ENCODE measurements at regions not wholly inside any gene's neighbourhood (a gene's known extent, or its start where the extent isn't known, plus 50 kb on each side); places are given as distances from the start of the nearest gene placed in this dataset.
A peak's percentile ranks its signal among the peaks of the same experiment; 100 is the strongest.
"Not testable (repeated sequence)": the region's sequence is repeated elsewhere in the genome, so short reads cannot be mapped to it uniquely, and the experiment has no call there.

DNA sequence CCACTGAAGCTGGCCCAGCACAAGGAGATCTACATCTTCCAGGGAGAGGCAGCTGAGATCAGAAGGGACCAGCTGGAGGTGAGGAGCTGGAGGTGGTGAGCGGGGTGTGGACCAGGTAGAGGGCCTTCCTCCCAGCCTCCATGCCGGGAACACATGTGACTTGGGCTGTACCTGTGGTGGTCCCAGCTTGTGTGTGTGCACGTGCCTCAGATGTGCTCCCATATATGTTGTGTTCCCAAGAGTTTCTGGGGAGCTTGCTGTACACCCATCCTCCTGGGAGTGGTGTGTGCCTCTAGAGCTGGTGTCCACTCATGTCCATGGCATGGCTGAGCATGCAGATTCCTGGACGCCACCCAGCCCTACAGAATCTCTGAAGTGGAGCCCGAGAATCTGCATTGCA lies 183.7 kb upstream of the AKAP13 start:
- not testable (repeated sequence) for DNase-seq

DNA sequence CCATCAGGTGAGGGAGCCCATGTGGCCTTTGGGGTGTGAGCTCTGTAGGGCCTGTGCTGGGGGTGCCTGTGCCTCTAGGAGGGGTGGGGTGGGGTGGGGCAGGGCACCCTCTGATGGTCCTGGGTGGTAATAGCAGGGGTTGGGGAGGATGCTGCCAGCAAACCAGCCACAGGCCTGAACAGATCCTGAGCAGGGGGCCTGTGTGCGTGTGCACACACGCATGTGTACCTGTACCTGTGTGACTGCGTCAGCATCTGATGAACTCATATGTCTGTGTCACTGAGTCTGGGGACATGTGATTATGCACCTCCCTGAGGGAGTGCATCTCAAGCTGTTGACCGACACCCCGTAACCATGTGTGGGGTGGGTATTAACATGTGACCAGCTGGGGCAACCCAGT lies 182.8 kb upstream of the AKAP13 start:
- not testable (repeated sequence) for DNase-seq

DNA sequence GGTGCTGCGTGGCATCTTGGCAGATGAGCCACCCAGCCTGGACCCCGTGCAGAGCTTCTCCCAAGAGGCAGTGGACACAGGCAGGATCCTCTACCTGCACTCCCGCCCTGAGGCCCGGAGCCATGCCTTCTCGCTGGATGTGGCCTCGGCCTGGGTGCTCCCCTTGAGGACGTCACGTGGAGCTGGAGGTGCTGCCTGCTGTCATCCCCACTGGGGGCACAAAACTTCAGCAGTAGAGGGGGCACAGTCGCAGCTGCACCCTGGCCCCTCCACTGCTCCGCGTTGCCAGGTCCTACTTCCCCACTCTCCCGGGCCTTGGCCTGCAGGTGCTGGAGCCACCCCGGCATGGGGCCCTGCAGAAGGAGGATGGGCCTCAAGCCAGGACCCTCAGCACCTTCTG lies 182.0 kb upstream of the AKAP13 start:
- not testable (repeated sequence) for DNase-seq

DNA sequence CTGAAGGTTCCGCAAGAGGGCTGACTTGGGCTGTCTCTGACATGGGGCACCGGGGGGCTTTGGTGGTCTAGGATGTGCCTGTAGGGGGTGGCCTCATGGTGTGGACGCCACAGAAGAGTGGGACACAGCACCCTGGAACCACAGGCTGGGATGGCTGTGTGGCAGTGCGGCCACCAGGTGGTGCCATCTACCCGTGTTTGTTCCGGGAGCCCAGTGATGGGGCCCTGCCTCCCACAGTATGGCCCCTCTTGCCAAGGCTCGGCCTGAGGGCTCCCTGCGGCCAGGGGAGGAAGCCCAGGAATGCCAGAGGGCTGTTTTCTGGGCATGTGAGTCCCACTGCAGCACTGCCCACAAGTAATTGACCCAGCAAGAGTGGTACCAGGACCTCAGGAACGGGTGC lies 180.2 kb upstream of the AKAP13 start:
- not testable (repeated sequence) for DNase-seq

DNA sequence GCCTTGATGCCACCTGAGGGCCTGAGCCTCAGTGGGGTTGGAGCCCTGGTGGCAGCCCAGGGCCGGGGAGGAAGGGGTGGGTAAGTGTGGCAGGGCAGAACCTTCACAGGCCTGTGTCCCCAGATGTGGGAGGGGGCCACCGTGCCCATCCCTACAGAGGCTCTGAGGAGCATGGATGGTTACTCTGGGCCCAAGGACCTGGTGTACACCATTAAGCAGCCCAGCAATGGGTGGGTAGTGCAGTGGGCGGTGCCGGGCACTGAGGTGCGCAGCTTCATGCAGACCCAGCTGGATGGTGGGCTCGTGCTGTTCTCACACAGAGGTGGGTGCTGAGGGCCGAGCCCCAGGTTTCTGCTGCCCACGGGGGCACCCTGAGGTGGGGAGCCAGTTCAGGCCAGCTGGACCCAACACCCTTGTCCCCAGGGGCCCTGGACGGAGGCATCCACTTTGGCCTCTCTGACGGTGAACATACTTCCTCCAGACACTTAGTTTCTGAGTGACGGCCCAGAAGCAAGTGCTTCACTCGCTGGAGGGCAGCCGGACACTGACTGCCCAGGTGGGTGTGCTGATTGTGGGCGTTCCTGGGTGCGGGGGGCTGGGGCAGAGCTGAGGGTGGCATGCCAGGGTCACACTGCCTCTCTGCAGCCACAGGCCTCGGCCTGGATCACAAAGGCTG lies 179.1 kb upstream of the AKAP13 start:
- DNase-seq: not testable (repeated sequence)

DNA sequence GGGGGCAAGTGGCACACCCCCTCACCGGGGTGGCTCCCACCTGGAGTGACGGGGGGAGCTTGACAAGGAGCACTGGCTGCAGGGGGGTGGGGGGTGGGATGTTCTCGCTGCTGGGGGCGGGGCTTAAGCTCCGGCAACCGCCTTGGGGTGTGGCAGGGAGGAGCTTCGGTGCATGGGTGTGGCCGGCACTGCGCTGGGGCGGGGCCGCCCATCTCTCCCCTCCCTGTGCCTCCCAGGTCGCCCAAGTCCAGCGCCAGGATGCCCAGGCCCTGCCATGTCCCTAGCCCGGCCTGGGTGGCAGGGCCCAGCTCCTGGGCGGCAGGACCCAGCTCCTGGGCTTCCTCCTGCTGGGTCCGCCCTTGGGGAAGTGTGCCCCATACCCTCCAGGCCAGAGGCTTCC lies 175.9 kb upstream of the AKAP13 start:
- DNase-seq: not testable (repeated sequence)

DNA sequence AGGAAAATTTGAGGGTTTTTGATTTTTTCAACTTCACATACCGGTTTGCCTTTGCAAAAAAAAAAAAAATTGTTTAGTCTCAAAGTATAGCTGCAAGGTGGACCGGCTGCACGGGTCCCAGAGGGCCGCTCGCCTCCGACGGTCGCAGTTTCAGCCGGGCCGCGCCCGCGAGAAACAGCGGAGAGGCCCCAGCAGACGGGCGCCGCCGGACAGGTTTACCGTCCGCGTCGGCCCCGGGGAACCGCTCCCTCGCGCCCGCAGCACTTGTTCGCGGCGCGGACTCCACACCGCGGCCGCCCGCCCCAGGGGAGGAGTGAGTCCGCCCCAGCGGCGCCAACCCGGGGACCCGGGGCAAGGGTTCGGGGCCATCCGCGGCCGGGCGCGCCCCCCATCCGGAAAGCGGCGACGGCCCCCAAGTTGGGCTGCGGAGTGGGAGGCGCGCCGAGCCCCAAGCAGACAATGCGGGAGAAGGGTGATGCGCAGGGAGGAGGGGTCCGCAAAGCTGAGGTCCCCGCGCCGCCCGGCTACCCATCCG lies 146.5 kb upstream of the AKAP13 start:
- not testable (repeated sequence) for DNase-seq

DNA sequence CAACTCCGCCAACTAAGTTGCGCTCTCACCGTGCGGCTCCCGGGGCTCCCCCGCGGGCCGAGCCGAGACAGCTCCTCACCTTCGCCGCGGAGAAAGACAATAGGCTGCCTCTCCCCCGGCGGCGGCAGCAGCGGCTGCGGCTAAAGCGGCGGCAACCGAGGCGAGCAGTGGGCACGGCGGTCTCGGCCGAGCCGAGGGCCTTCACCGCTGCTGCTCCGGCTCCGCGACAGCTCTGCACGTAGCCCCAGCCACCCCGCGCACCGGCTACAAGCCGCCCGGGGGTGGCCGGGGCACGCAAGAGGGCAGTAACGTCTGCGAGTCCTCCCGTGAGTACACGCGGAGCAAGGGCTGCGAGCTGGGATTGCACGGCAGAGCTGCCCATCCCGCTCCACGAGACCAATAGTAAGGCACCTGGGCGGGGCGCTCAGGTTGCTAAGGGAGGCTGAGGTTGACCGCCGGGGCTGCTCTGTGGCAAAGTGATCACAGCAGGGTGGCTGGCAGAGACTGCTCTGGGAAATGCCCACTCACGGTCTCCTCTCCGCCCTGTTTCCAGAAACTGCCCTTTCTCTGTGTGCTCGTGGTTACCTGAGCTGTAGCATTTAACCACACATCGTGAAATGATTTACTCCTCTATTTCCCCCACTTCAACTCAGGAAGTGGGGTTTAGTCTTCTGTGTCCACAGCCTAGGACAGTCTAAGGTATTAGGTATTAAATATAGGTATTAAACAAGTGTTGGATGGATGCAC lies 145.8 kb upstream of the AKAP13 start:
- DNase-seq: not testable (repeated sequence)

DNA sequence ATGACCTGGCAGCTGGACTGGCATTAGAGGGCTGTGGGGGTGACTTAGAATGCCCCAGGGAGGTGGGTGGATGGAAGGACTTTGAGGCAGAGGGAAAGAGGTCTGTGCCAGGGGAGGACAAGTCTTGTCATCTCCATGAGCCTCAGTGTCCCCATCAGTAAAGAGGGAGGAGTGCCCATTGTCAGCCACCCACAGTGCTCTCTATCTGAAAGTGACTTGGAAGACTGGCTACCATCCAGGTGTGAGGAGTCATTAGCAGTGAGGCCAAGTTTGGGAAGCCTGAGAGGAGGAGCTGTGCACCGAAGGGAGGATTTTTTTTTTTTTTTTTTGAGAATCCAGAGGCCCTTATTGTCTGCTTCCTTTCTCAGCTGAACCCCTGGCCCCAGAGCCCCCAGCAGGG lies 136.3 kb upstream of the AKAP13 start:
- DNase-seq: not testable (repeated sequence)

DNA sequence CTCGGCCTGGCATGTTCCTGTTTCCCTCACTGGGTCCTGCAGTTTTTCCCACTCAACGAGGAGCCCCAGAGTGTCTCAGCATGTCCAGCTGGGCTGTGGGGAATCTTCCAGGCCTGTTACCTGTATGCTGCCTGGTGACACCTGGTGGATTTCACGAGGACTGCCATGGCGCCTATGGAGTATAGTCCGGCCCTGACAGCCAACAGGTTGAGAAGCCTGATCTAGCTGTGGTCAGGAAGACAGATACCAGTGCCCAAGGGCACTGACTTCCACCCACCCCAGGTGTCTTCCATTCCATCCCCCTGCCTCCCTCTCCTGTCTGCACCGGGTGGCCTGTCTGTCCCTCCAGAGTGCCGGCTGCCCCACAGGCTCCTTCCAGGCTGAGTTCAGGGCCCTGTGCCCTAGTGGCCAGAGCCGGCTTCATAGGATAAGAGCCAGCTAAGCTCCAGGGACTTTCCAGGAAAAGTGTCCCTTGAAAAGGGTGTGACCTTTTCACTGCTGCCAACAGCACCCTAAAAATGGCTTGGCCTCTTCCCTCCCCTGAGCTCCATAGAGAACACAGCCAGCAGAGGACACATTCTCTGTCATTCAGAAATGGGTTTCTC lies 129.4 kb upstream of the AKAP13 start:
- peak; percentile 20 for DNase-seq

DNA sequence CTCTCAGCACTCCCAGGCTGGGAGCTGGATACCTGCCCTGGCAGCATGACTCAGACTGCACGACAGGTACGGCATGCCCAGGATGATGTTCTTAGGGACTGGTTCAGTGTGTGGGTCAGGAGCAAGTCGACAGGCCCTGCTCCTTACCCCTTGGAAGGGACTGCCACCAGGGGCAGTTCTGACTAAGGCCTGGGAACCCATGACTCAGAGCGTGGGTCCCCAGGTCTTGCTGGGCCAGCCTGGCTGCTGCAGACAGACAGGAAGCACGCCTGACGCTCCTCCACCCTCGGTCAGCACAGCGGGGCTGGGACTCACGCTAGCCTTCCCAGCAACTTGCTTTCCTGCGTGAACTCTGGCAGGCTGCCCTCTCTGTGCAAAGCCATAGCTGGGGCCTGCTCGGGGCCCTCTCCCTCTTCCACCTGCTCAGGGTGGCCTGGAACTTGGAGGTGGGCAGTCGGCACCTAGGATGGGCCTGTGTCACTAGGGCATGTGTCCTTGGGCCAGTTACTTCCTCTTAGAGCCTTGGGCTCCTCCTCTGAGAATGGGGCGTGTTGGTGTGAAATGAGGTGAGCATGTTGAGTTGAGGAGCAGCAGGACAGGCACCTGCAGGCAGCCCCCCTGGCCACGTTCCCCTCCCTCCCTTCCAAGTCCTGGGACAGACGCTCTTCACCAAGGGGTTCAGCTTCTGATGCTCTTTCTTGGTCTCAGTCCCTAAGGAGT lies 127.0 kb upstream of the AKAP13 start:
- peak; percentile 38 for DNase-seq

DNA sequence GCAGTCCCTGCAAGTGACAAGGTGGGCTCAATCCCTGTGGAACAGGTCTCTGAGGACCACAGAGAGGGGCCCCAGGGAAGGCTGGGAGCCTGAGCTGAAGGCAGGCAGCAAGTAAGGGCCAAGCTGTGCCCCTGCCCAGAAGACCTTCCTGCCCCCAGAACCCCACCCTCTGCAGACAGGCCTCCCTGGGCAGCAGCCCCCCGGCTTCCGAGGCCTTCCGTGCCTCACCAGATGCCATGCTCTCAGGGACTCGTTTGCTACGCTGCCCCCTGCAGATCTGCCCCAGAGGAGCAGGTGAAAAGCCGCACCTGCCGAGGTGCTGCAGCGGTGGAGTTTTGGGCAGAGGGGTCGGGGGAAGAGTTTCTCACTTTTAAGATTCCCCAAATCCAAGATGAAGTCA lies 125.4 kb upstream of the AKAP13 start:
- not testable (repeated sequence) for DNase-seq

DNA sequence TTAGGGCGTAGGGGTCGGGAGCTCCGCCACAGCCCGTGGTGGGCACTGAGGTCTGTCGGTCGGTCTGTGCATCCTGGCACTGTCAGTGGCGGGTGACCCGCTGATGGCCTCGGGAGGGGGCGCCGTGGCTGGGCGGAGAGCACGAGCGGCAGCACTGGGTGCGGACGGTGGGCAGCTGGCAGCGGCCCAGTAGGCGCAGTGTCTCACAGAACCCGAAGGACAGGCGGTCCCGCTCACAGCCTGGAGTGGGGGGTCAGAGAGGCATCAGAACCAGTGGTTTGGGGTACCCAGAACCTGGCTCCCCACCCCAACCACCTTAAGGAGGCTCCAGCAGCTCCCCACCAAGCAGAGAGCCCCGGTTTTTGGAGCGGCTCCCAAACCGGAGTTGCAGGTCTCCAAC lies 124.9 kb upstream of the AKAP13 start:
- not testable (repeated sequence) for DNase-seq

DNA sequence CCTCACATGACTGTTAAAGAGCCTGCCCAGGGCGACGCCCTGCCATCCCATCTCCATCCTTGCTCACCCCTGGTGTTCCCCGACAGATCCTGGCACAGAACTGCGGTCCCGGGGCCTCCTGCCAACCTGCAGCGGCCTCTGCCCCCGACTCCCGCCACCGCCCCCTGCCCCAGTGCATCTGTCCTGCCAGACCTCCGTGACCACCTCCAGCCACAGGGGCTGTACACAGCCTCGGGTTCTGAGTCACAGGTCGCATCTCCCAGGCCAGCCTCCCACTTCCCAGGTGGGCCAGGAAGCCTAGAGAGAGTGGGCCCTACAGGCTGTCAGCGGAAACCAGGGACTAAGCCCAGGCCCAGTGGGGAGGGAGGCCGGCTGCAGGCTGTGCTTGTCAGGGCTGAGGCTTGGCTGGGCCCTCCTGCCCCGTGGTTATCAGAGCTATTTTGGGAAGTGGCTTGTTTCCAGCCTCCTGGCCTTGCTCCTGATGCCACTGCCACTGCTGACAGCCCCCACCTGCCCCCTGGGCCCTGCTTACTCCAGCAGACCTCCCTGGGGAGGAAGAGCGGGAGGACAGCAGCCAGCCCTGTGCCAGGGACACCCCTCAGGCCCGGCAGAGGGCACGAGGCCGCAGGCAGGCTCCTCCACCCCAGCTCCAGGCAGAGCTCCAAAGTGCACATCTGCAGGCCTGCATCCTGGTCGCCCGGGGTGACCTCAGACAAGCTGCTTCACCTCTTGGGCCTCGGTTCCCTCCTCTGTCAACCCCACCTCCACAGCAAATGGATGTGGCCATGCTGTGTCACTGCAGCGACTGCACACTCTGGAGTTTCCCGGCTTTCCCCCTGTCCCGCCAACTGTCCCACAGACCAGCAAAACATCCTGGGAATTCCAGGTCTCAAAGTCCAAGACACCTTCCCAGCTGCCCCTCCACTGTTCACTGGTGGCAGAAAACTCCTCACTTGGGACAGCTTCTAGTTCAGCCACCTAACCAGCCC lies 124.1 kb upstream of the AKAP13 start:
- DNase-seq: not testable (repeated sequence)

DNA sequence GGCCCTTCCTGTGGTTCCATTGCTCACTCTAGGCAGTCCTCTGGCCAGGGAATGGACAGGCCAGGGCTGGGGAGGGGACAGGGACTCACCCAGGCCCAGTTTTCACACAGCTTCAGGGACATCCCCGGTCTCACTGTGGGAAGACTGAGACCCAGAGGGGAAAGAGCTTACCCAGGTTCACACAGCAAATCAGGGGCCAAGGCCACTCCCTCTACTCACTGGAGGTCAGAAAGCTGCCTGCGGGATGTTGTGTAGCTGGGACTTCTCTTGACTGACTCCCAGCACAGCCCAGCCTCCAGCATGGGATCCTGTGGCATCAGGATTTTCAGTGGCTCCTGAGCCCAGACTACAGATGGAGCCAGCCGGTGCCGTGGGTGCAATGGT lies 122.3 kb upstream of the AKAP13 start:
- DNase-seq: not testable (repeated sequence)

DNA sequence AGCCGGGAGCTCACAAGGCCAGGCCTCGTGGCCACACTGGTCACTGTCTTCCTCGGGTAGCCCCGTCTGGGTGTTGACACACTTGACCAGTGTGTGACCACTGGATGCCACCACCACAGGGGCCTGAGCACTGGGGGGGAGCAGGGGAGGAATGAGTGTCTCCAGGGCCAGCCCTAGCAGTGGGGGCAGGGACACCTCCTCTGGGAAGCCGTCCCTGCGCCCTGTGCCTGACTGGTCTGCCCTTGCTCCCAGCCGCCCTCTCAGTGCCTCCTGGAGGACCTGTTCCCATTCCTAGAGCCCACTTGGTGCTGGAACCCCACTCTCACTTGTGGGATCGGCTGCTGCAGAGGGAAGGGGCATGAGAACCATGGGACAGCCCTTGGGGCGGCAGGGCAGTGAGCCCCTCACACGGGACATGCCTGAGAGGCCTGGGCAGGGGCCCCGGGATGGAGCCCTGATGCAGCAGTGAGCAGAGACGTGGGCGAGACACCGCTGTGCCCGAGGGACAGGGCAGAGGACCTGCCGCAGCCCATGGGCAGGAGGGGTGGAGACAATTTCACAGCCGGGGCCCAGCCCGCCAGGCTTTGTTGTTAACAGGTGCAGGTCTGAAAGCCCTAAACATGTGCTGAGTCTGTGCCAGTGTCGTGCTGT lies 121.7 kb upstream of the AKAP13 start:
- not testable (repeated sequence) for DNase-seq

DNA sequence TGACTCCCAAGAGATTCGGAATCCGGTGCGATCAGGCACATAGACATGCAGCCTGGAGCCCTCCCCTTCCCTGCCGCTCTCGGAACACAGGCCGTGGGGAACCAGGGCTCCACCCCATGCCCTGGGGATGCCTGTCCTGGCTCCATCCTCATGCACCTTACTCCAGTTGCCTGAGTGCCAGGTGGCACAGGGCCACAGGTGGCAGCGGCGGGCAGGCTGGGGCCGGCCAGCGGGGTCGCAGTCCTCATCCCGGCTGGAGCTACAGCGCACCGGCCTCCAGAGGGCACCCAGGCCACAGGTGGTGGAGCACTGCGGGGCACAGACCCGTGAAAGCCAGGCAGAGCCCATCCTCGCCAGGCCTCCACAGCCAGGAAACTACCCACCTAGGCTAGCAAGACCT lies 119.9 kb upstream of the AKAP13 start:
- not testable (repeated sequence) for DNase-seq

DNA sequence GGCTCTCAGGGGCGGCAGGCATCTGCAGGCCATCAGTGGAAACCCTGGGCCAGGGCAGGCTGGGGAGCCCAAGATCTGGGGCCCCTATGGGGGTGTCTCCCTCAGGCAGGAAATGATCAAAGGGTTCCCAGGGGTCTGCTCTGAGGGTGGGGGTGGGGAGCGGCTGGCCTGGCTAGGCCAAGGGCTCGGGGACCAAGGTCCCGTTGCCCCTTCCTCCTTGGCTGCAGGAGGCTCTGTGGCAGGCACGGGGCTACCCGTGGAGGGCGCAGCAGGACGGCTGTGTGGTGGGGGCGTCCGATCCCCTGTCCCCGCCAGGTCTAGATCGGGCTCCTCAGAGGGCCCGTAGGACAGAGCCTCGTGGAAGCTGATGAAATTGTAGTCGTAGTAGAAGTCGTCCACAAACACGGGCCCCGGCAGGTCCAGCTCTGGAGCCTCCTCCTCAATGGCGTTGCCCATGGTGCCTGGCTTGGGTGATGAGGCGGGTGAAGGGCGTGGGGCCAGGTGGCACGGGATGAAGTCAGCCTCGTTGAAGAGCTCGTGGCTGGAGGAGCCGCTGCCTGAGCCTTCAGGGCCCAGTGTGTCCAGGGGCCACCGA lies 117.8 kb upstream of the AKAP13 start:
- DNase-seq: not testable (repeated sequence)

DNA sequence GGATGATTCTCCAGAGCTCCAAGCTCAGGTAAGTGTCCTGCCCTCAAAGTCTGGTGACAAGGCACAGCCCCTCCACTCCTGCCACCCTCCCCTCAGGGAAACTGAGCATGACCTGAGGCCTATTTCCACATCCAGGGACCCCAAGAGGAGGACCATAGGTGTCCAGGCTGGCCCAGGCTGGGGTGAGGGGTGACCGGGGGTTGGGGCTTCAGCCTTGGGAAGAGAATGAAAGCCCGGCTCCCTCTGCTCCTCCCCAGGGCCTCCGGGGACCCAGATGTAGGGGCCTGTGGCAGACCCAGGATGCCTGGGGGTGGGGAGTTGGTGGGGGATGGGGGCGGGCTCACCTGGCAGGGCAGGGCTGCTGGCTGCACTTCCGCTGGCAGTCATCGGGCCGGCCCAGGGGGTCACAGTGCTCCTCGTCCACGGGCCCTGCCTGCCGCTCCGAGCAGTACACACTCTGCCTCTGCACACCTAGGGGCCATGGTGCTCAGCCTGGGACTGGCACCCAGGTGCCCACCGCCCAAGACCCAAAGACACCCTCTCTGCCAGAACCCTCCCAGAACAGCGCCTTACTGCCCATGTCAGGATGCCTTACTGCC lies 116.5 kb upstream of the AKAP13 start:
- DNase-seq: not testable (repeated sequence)

DNA sequence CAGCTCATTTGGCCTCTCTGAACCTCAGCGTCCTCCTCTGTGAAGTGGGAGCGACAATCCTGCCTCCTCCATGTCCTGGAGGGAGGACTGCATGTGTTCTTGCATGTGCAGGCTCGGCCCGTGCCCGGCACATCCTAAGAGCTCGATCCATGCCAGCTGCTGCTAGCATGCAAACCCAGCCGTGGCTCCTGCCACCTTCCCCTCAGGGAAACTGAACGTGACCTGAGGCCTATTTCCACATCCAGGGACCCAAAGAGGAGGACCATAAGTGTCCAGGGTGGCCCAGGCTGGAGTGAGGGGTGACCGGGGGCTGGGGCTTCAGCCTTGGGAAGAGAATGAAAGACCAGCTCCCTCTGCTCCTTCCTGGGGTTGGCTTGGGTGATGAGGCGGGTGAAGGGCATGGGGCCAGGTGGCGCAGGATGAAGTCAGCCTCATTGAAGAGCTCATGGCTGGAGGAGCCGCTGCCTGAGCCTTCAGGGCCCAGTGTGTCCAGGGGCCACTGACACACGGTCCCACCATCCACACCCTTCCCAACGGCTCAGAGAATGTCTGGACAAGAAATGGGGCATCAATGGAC lies 115.7 kb upstream of the AKAP13 start:
- not testable (repeated sequence) for DNase-seq
